ENCODE measurements at regions not wholly inside any gene's neighbourhood (a gene's known extent, or its start where the extent isn't known, plus 50 kb on each side); places are given as distances from the start of the nearest gene placed in this dataset.

GRCh38 chr18:50509012-50509411 lies 50.9 kb upstream of the MAPK4 start:
- no peaks in the 10 kb centered on the region for H3K4me1 Mint-ChIP-seq
- POLR2A ChIA-PET = no interaction called here
- H3K36me3 Mint-ChIP-seq (ENCODE audit: low read depth) = no peaks in the 10 kb centered on the region
- no peaks in the 10 kb centered on the region for H3K27me3 Mint-ChIP-seq
- no peaks in the 10 kb centered on the region for H3K9me3 Mint-ChIP-seq
- CTCF ChIA-PET = no interaction called here
- H3K27ac Mint-ChIP-seq = no peak overlapping the region
- no peak for DNase-seq
- H3K4me3 Mint-ChIP-seq = no peak overlapping the region

Measured in activated CD4-positive, alpha-beta memory T cell treated with anti-CD3 and anti-CD28 coated beads, Interleukin-2, amount 10 ng/mL, durations not matched to agents 7 days and 5 days (primary cell).